Stimulated activated naive CD4-positive, alpha-beta T cell (primary cell): ENCODE measurements at regions not wholly inside any gene's neighbourhood (a gene's known extent, or its start where the extent isn't known, plus 50 kb on each side); places are given as distances from the start of the nearest gene placed in this dataset.

Source experiments
- DNase-seq, 6 experiments: peaks; one replicate each; lab custom pipeline; 2025; lab: John Stamatoyannopoulos, UW

GRCh38 chr4:24419181-24420034, 164.9 kb downstream of the DHX15 start:
- peak; percentile 0 to 59 (median 39) for DNase-seq

GRCh38 chr4:24417206-24417605, 167.1 kb downstream of the DHX15 start:
- DNase-seq, result no peak

- DNase-seq, result no peak
These were observed 168.1 kb downstream of the DHX15 start for GRCh38 chr4:24416293-24416692.

- no peak for DNase-seq
These were observed 171.0 kb downstream of the DHX15 start for GRCh38 chr4:24413311-24413784.

GRCh38 chr4:24411806-24412205, 172.5 kb downstream of the DHX15 start:
- DNase-seq, result no peak

GRCh38 chr4:24411299-24411698, 173.1 kb downstream of the DHX15 start:
- no peak for DNase-seq

- DNase-seq, result no peak
These were observed 175.7 kb downstream of the DHX15 start for GRCh38 chr4:24408640-24409039.

- no peak for DNase-seq
These were observed 178.4 kb downstream of the DHX15 start for GRCh38 chr4:24405926-24406325.

GRCh38 chr4:24405341-24405740, 179.0 kb downstream of the DHX15 start:
- DNase-seq, result no peak

- DNase-seq, result no peak
These were observed 180.1 kb downstream of the DHX15 start for GRCh38 chr4:24404281-24404680.

GRCh38 chr4:24403265-24403664, 181.1 kb downstream of the DHX15 start:
- DNase-seq, result no peak

GRCh38 chr4:24400537-24400936, 183.8 kb downstream of the DHX15 start:
- no peak for DNase-seq

- no peak for DNase-seq
These were observed 187.4 kb downstream of the DHX15 start for GRCh38 chr4:24396988-24397387.

GRCh38 chr4:24395937-24396336, 188.4 kb downstream of the DHX15 start:
- DNase-seq, result no peak

GRCh38 chr4:24394041-24394440, 190.3 kb downstream of the DHX15 start:
- no peak for DNase-seq

GRCh38 chr4:24392613-24393012, 191.7 kb downstream of the DHX15 start:
- no peak for DNase-seq

GRCh38 chr4:24382381-24382780, 202.0 kb downstream of the DHX15 start:
- DNase-seq, result no peak

GRCh38 chr4:24380957-24381665, 203.2 kb downstream of the DHX15 start:
- no peak for DNase-seq

- no peak for DNase-seq
These were observed 210.7 kb downstream of the DHX15 start for GRCh38 chr4:24373704-24374103.

- DNase-seq, result no peak
These were observed 211.5 kb downstream of the DHX15 start for GRCh38 chr4:24372881-24373280.

GRCh38 chr4:24372341-24372740, 212.0 kb downstream of the DHX15 start:
- no peak for DNase-seq

GRCh38 chr4:24370421-24370820, 213.9 kb downstream of the DHX15 start:
- DNase-seq, result no peak

GRCh38 chr4:24369507-24370029, 214.8 kb downstream of the DHX15 start:
- no peak for DNase-seq
